GM21529 (cell line): ENCODE measurements at regions not wholly inside any gene's neighbourhood (a gene's known extent, or its start where the extent isn't known, plus 50 kb on each side); places are given as distances from the start of the nearest gene placed in this dataset.

ENCODE experiments used
- ATAC-seq: cut with Tn5 transposase; IDR thresholded peaks from one replicate; pipeline ENCODE4 v1.9.1; 2021; ENCODE audit not compliant: unreplicated experiment

DNA sequence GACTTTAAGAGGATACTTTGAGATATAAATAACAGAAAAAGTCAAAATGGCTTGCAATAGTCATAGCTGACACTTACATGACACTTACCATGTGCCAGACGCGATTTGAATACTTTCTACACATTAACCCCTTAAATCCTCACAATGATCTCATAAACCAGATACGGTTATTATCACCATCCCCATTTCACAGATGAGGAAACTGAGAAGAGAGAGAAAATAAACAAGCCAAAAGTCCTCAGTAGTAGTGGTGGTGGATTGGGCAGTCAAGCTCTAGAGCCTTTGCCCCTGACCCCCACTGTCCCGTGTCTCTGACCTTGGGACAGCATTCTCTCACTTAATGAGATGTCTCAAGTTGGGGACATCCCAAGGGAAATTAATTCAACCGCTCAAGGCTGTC, 105.2 kb upstream of the TAF1B start:
- no peak for ATAC-seq

DNA sequence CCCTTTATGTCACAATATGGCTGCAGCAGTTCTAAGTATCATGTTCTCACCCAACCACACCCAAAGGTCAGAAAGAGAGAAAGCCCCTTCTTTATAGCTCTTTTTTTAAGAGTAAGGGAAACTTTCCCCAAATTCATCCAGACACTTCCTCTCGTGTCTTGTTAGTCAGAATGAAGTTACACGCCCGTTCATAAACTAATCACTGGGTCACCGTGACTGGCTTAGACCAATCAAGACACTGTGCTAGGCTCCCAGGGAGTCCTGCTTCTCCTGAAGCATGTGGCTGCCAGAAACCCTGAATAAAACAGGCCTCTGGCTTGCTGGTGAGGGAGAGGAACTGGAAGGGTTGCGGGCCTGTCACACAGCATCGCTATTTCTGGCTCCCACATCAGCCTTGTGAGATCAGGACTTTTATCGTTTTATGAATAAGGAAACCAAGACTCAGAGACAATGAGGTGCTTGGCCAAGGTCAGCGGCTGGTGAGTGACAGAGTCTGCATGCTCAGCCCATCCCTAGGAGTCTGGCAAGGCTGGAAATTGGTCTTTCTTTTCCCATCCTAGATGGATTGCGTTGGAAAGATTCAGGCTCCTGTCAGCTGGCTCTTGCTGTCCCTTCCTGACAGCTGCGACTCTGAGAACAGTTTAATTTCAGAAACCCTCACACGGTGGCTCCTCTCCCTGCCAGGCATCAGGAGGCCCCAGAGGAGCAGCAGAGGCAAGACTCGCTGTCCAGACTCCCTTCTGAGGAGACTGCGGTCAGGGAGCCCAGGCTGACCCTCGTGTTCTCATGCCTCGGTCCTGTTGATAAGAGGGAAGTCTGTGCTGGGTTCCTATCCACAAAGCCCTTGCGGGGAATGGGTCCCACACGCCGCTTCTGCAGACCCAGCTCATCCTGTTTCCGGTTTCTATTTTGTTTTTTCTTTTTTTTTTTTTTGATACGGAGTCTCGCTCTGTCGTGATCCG, 104.5 kb upstream of the TAF1B start:
- peak; percentile 44 for ATAC-seq

DNA sequence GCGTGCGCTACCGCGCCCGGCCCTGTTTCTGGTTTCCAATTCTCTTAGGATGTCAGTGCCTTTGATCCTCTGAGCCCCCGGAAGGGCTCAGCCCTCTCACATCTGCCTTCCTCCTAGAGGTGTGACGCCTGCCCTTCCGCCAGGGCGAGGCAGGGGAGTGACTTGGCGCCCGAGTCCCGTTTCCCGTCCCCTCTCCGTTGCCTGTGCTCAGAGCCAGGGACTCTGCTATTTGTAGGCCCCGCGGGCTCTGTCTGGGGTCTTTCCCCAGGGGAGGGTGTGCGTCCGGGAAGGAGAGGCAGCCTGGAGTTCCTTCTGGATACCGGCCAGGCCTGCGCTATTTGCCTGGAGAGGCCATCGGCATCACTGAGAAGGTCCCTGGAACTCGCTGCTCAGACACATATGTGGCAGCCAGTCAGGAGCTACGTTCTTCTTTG, 103.7 kb upstream of the TAF1B start:
- ATAC-seq: no peak

DNA sequence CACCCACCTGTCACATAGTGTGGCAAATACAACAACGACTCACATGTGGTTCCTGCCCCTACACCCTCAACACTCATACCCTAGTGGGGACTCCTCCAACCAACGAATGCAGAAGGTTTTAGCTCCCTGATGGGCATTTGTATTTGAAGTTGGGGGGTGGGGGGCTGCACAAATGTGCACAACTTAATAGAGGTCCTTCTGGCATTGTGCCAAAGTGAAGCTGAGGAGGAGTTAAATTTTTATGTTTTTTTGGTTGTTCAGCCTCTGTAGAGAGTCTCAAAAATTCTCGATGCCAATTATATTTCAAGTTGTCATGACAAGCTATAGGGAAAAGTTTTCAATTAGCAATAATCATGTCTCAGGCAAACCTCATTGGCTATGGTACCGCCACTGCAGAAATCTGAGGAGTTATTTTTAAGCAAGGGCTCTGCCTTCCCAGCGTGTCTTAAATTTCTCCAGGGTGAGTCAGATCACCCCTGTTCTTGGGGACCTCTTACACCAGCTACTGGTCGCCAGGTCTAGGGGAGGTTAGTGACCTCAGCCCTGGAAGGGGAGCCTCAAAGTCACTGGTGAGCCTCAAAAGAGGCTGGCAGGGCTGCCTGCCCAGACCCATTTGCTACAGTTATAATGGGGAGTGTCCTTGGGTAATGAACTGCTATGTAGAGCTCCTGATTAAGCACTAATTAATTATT, 102.7 kb upstream of the TAF1B start:
- ATAC-seq: no peak

DNA sequence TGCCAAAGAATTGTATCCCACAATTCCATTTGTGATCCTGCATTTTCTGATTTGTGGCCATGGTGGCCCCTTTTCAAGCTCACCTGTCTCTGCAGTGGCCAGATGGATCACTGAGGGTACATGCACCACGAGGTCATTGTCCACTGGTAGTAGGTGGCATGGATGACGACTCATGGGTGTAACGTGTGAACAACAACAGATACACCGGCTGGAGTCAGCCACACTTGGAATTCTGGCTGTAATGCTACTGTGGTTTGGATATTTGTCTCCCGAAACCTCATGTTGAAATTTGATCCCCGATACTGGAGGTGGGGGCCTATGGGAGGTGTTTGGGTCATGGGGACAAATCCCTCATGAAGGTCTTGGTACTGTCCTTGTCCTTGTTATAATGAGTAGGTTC, 102.2 kb upstream of the TAF1B start:
- ATAC-seq: no peak

DNA sequence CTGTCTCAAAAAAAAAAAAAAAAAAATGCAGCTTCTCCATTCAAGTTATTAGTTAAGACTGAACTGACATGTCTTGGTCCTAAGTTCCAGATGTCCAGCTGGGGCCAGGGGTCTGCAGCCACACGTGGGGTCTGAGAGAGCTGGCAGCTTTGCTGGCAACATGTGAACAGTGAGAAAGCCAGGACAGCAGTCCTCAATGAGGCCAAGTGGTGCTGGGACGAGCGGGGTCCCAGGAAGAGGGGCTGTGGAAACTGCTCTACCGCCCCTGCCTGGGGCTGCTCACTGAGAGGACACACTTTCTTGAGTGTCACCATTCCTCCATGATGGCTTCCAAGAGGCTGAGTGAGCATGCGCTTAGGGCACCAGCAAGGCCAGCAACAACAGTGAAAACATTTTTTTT, 100.7 kb upstream of the TAF1B start:
- ATAC-seq: no peak

DNA sequence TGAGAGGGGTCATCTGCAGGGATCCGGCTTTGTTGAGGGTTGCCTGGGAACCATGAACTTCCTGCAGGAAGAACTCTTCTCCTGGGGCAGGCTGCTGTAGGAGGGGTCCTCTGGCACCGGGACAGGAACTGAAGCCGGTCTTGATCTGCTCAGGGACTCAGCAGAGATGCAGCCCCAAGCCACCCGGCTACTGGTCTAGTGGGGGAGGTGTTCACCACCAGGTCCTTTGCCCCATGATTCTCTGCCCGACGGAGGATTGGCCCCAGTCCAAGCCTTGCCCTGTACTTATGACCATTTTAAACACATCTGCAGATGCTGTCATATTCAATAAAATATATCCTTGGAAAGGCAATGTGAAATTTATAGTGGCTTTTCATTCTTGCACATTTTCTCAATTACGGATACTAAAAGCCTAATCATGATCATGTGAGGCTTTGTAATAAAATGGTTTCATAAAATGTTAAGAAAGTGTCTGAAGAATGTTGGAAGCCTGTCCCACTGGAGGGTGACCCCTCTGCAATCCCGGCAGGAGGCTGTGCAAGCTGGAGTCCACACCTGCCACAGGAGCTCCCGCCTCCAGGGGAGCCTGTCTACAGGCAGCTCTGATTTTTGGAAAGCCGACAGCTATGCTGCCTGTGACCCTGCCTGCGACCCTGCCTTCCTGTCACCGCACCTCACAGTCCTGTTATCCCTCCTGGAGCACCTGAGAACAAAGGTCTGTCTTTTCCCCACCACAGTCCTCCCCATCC, 98.8 kb upstream of the TAF1B start:
- no peak for ATAC-seq

DNA sequence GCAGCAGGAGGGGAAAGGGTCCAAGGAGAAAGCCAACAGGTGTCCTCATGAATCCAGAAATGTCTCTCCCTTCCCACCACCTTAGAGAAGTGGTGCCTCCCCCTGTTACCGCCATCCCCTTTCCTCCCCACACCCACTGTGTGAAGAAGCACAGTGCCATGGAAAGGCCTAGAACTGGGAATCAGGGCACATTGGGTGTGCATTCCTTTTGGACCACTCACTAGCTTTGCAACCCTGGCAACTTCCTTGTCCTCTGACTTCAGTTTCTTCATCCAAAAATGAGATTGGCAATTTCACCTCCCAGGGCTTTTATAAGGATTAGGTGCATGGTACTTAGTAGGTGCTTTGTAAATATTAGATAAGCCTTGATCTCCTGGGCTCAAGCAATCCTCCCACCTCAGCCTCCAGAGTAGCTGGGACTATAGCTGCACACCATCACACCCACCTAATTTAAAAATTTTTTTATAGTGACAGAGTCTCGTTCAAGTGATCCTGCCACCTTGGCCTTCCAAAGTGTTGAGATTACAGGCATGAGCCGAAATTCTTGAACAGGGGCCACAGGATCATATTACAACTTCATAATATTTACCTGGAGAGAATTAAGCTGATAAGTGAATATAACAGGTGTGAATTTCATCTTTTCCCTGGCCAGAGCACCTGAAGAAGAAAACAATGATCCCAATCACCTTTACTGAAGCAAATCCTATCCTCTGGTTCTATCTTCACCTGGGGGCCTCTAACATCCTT, 97.9 kb upstream of the TAF1B start:
- no peak for ATAC-seq

DNA sequence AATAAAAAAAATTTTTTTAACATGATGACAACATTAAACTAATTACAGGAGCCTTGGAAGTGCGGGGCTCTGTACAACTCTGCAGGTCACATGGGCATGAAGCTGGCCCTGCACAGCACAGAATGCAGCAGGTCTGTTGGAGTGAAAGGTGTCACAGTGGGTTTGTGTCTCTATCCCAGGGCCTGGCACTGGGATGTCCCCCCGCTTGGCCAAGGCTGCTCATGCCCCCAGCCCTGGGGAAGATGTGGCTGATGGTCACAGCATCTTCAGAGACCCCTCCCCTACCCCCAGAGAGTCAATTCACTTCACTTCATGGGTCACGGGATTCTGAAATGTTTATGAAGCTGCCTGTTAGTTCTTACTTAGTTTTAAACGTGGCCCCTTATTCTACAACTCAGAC, 95.9 kb upstream of the TAF1B start:
- ATAC-seq: no peak

DNA sequence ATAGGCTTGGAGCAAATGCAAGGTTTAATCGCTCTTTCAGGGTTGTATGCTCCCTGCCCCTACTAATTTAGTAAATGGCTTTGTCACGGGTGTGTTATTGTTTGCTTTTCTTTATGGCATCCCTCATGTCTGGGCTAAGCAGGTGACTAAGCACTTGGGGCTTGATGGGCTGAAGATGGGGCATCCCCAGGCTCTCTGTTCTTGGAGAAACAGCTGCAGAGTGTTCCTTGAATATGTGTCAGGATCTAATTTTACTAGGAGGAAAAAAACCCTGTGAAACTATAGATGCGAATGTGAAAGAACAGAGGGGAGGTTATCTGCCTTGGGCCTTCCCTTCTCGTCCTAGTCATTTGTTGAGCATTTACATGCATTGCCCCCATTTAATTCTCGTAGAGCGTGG, 94.7 kb upstream of the TAF1B start:
- ATAC-seq: peak; percentile 31

DNA sequence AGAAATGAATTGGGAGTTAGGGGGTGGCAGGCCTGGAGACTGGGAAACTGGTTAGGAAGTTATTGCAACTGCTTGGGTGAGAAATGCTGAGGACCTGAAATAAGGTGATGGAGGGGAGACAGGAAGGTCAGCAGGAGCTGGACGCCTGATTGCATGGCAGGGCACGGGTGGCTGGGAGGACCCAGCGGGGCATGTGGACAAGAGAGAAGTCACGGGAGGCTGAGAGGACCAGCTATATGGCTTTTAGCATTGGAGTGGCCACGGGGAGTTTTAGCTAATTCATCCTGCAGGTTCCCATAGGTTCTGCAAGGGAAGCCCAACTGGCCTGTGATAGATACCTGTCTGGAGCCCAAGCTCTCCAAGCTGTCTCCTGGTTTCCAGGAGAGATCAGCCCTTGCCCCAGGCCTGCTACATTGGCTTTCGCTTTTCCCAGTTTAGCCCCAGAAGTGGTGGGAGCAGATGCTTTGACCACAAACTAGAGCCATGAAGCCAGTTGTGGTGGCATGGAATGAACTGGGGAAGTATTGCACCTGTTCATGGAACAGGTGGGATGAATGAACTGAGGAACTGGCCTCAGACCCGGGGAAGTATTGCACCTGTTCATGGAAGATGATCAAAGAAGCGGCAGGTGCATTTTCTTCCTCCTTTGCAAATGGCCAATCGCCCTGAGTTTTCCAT, 93.6 kb upstream of the TAF1B start:
- no peak for ATAC-seq

DNA sequence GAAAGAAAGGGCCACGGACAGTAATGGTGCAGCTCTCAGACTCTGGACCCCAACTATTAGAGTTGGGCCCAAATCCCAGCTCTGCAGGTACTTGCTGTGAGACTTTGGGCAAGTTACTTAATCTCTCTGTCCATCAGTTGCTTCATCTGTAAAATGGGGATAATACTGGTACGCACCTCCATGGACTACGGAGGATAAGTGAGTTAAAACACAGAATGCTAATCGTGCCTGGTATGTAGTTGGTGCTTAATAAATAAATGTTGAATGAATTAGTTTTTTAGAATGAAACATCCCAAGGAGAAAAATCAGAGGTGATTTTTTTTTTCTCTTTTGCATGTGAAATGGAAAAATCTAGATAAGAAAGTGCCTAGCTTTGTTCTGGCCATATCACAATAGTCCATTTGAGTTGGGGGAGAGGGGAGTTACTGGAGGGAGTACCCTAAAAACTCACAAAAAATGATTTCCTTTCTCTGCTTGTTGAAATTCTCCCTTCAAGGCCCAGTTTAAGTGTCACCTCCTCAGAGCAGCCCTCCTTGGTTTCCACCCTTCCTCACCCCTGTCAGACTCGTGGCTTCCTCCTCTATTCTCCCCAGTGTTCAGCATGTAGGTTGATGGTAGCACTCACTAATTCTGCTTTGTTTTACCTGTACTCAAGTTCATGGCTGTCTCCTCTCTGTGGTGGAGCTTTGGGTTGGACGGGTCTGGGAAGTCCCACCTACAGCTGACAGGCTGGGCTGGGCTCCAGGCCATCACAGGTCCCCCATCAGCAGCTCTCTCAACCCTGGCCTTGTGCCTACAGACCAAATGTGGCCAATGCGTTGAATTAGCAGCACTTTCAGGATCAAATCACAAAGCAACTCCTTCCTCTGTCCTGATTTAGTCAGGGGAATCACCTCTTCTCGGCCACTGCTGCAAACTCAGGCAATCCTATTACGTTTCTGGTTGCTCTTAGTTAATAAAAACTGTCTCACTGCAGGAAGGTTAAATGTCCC, 92.8 kb upstream of the TAF1B start:
- no peak for ATAC-seq

DNA sequence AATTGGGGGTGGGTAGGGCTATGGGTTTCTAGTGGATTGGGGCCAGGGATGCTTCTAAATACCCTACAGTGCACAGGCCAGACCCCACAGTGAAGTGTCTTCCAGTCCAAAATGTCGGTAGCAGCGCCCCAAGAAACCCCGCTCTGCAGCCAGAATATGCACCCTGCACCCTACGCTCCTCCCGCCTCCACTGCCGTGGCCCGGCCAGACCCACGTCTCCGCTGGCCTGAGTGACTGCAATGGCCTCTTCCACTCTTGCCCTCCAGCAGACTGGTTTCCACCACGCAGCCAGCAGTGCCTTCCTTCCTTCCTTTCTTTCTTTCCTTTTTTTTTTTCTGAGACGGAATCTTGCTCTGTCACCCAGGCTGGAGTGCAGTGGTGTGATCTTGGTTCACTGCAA, 91.4 kb upstream of the TAF1B start:
- ATAC-seq: no peak

DNA sequence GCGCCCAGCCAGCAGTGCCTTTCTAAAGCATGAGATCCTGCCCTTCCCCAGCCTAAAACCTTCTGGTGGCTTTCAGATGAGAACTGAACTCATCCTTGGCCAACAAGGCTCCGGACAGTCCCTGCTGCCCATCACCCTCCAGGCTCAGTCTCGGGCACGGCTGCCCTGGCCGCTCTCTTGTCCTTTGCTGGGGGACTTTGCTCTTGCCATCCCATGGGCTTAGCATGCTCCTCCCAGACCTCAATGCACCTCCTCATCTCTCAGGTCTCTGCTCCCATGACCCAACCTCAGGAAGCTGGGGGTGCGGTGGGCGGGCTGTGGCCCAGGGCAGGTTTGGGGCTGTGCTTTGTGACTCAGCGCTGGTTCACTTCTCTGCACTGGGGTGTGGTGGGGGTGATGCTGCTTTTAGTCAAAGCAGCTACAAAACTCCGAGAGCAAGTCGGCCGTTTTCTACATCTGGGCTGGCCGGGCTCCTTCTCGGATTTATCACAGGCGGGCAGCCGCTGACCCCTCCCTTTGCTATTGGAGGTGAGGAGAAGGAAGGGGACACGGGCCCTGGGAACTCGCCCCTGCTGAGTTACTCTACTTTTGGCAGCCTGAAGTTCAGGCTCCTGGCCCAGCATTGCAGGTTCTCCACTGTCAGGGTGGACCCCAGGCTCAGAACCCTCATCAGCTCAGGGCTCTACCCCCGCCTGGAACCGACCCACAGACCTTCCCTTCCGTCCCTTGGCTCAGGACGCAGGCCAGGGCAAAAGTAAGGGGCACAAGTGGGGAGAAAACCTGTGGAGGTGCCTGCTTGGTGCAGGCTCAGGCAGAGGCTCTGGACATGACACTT, 90.6 kb upstream of the TAF1B start:
- peak; percentile 48 for ATAC-seq

DNA sequence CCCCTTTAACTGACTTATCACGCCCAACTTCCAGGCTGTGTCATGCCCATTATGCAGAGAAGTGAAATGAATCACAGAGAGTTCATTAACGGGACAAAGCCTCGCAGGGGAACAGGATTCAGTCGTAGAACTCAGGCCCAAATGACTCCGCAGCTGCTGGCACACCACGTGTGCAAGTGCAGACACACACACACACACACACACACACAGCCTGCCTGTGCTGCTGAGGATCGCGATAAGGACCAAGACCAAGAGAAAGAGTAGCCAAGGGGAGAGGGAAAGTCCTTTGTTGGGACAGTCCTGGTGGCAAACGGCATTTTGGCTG, 90.0 kb upstream of the TAF1B start:
- ATAC-seq: peak; percentile 66

DNA sequence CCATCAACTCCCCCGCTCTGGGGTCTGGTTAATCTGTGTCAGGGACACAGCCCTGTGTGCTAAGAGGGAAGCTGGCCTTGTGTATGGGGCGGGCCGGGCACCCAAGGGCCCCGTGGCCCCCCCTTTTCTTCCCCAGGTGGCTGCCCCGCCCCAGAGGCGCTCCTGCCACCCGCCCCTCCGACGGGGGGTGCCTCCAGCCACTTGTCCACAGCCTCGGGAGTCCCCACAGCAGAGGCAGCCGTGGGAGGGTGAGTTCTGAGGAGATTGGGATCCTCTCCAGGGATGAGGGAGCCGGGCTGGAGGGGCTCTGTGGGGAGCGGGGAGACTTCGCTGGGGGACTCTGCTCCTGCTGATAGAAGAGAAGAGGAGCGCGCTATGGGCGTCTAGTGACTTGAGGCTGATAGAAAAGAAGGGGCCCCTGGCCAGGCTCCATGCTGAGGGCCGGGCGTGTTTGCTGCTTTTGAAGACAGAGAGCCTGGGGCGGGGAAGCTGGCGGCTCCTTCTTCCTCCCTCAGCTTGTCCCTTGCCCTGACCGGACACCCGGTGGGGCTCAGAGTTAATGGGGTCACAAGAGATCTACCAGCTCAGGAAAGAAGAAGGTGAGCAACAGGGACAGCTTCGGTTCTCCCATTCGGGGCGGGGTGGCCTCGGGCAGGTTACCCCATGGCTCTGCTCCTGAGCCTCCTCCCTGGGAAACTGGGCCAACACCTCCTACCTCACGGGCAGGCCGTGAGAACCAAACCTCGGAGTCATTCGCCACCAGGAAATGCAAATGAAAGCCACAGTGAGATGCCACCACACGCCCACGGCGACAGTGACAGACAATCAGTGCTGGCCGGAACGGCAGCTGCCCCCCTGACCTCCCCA, 89.4 kb upstream of the TAF1B start:
- ATAC-seq: peak; percentile 36

DNA sequence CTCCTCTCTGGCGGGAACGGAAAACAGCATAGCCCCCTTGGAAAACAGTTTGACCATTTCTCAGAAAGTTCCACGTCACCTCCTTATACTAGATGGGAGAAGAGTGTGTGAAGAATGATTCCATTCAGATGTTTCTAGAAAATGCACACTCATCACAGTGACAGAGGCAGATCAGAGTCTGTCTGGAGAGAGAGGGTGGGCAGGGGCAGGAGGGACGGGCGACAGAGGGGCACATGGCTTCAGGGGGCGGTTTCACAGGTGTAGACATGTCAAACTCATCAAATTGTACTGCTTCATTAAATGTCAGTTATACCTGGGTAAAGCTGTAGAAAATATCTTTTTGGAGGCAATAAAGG, 88.8 kb upstream of the TAF1B start:
- no peak for ATAC-seq

DNA sequence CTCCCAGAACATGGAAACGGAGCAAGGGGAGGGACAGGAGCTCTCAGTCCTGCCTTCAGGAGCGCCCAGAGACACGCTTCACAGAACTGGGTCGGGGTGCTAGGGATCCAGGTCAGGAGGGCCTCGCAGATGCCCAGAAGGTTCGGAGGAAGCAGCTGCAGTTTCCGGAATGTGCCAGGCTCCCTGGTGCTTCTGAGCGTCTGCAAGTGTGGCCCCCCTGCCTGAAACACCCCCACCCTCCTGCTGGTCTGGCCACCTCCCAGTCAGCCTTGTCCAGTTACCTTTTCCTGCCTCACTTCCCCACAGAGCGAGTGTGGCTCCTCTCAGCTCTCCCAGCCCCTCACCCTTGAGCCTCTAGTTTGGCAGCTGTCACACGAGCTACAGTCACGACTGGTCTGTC, 88.3 kb upstream of the TAF1B start:
- ATAC-seq: no peak
